Erythroblast (primary cell): ENCODE measurements at regions not wholly inside any gene's neighbourhood (a gene's known extent, or its start where the extent isn't known, plus 50 kb on each side); places are given as distances from the start of the nearest gene placed in this dataset.

ENCODE experiments used
- GATA1 ChIP-seq: IDR thresholded peaks from 2 replicates; pipeline ENCODE4 v1.6.1; 2011; ENCODE audit warnings: low read depth, mild to moderate bottlenecking, control low read depth, low read length, moderate library complexity
- POLR2A ChIP-seq: IDR thresholded peaks from 2 replicates; pipeline ENCODE4 v1.6.1; 2011; ENCODE audit warnings: mild to moderate bottlenecking, low read length

GRCh38 chr20:51171141-51171540 lies 148.2 kb upstream of the KCNG1 start:
- no peak for TF ChIP-seq POLR2A
- TF ChIP-seq GATA1: no peak
